Psoas muscle (tissue), 7 donors: ENCODE measurements at regions not wholly inside any gene's neighbourhood (a gene's known extent, or its start where the extent isn't known, plus 50 kb on each side); places are given as distances from the start of the nearest gene placed in this dataset.

Source experiments
- ATAC-seq, 4 donors: fragments of 200-7000 bp; cut with Tn5 transposase; one replicate each; pipeline ENCODE4 v1.9.1; 2020; ENCODE audit warnings: moderate library complexity in 3 of 4, mild to moderate bottlenecking in 2 of 4
- DNase-seq, 2 donors: peaks; one replicate each; pipeline ENCODE4 v3.0.0-alpha.2; 2020
- H3K27ac ChIP-seq: fragments of 200-600 bp; one replicate; pipeline ENCODE4 v1.8.0; 2022
- H3K27me3 ChIP-seq, 3 donors: fragments of 200-600 bp in 1 of 3; one replicate each; pipeline versions ENCODE4 v1.6.1 to v1.8.0; 2013 to 2022; ENCODE audit warnings: low read length in 2 of 3, mild to moderate bottlenecking in 2 of 3, moderate library complexity in 1 of 3; ENCODE audit not compliant: insufficient read depth in 3 of 3
- H3K36me3 ChIP-seq, 2 donors: fragments of 200-600 bp in 1 of 2; one replicate each; pipeline versions ENCODE4 v1.6.1 to v1.8.0; 2013 to 2022; ENCODE audit warnings: low read depth in 1 of 2, mild to moderate bottlenecking in 1 of 2, moderate library complexity in 1 of 2; ENCODE audit not compliant: insufficient read depth in 1 of 2
- H3K4me1 ChIP-seq: fragments of 200-600 bp; one replicate; pipeline ENCODE4 v1.8.0; 2022
- H3K4me3 ChIP-seq: fragments of 200-600 bp; one replicate; pipeline ENCODE4 v1.8.0; 2022; ENCODE audit warnings: mild to moderate bottlenecking
- H3K9me3 ChIP-seq: fragments of 200-600 bp; one replicate; pipeline ENCODE4 v1.8.0; 2022
- CTCF ChIP-seq: fragments of 200-600 bp; IDR thresholded peaks from one replicate; pipeline ENCODE4 v1.8.0; 2022; ENCODE audit warnings: antibody characterized with exemption
- WGBS, 3 donors: extraction: QIAGEN DNeasy Blood & Tissue Kit; methylation state at CpG; one replicate each; pipeline versions ENCODE4 v1.1.6 to v1.1.7; 2013; 5-methylcytosine and 5-hydroxymethylcytosine counted together
- intact Hi-C, 2 donors: fragments of 100-400 bp; cut with DNase I; formaldehyde crosslinking; loops; one replicate each; pipeline versions ENCODE4 v1.11.0 to v1.14.2; 2022
- donor health status: healthy with polysubstance abuse.
- donor health status: DM: no; HTN: no; CAD: no; lungs with moderate emphysema.
- donor health status: Bipolar disorder and iron deficiency.
- donor health status: healthy.
- donor health status: DM: yes; HTN: yes; CAD: no.
- donor health status: DM: no; HTN: no; CAD: no.
- donor health status: DM: yes; HTN: yes; CAD: no.

- Histone ChIP-seq H3K4me3 (no peak overlapping the region), H3K27ac (no peak overlapping the region), H3K9me3 (no peaks in the 10 kb centered on the region), H3K27me3 (no peaks in the 10 kb centered on the region), H3K36me3 (no peaks in the 10 kb centered on the region), H3K4me1 (peaks cover 9% of the 10 kb centered on the region)
- TF ChIP-seq CTCF: no peak
- intact Hi-C loops: no loop called here
- 51 to 78% (median 58%) methylated on average over 1 of the region's 1 CpG for WGBS, 3 donors
- DNase-seq: no peak
- no peak for ATAC-seq
These were observed 313.1 kb upstream of the PIK3R1 start for GRCh38 chr5:67902497-67902830.

- no peak for TF ChIP-seq CTCF
- Histone ChIP-seq H3K36me3 (no peaks in the 10 kb centered on the region), H3K27ac (no peak overlapping the region), H3K27me3 (no peaks in the 10 kb centered on the region), H3K4me1 (peaks cover 12% of the 10 kb centered on the region), H3K4me3 (no peak overlapping the region), H3K9me3 (no peaks in the 10 kb centered on the region)
- 91 to 95% (median 95%) methylated on average over 7 of the region's 7 CpGs for WGBS, 3 donors
- intact Hi-C loops: no loop called here
- ATAC-seq (no peak), DNase-seq (no peak)
These were observed 313.6 kb upstream of the PIK3R1 start for GRCh38 chr5:67901814-67902496.

DNA sequence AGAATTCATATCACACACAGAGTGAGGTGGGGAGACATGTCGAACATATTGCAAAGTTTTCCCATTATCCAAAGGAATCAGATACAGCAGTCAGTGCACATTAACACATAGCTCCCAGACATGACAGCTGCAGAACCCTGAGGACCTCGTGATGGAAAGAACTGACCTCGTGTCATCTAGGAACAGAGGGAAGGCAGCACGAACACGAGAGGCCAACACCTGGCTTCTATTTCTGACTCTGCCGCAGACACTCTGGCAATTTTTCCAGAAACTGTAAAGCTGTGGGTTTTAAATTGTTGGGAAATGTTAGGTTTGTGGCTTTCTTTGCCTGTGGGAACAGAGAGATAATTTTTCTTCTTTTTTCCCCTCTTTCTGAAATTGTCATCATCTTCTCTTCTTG, 315.0 kb upstream of the PIK3R1 start:
- Histone ChIP-seq H3K4me3 (no peak overlapping the region), H3K36me3 (no peaks in the 10 kb centered on the region), H3K9me3 (no peaks in the 10 kb centered on the region), H3K27me3 (no peaks in the 10 kb centered on the region), H3K27ac (no peak overlapping the region), H3K4me1 (peaks cover 12% of the 10 kb centered on the region)
- 19 to 43% (median 26%) methylated on average over 6 of the region's 6 CpGs for WGBS, 3 donors
- intact Hi-C loops: no loop called here
- peak; percentile 71 to 91 (median 87) for ATAC-seq
- DNase-seq: no peak
- no peak for TF ChIP-seq CTCF

DNA sequence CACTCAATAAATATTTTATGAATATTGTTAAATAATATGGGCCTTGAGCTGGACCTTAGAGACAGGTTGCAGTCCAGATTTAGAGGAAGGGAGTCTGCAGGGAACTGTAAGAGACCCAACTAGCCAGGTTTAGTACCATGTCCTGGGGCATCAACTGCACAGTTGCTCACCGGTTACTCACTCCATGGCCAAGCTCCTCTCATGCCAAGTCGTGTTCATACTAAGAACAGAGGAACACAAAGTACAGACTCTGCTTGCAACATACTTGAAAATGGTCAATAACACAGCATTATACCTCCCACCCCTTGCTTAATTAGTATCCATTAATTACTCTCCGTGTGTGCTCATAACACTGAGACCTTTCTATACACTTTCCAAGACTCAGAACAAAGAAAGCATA, 317.6 kb upstream of the PIK3R1 start:
- no peaks in the 10 kb centered on the region for H3K9me3 ChIP-seq
- H3K36me3 ChIP-seq: no peaks in the 10 kb centered on the region
- H3K4me1 ChIP-seq: peaks cover 12% of the 10 kb centered on the region
- no peak overlapping the region for H3K27ac ChIP-seq
- ATAC-seq (peak in 2 of 4 donors; percentile 66 to 71), DNase-seq (no peak)
- no peak for TF ChIP-seq CTCF
- intact Hi-C loops: no loop called here
- H3K27me3 ChIP-seq: no peaks in the 10 kb centered on the region
- H3K4me3 ChIP-seq: no peak overlapping the region
- WGBS, 3 donors: 56 to 86% (median 72%) methylated on average over 3 of the region's 3 CpGs

- no peak overlapping the region for H3K4me3 ChIP-seq
- H3K27ac ChIP-seq: no peak overlapping the region
- peaks cover 12% of the 10 kb centered on the region for H3K4me1 ChIP-seq
- WGBS, 3 donors: 49 to 69% (median 53%) methylated on average over 3 of the region's 3 CpGs
- ATAC-seq (peak in 3 of 4 donors; percentile 48 to 61 (median 49)), DNase-seq (no peak)
- intact Hi-C loops: no loop called here
- no peaks in the 10 kb centered on the region for H3K9me3 ChIP-seq
- no peaks in the 10 kb centered on the region for H3K27me3 ChIP-seq
- no peak for TF ChIP-seq CTCF
- no peaks in the 10 kb centered on the region for H3K36me3 ChIP-seq
These were observed 318.1 kb upstream of the PIK3R1 start for GRCh38 chr5:67897431-67897830.
